HepG2 (cell line): ENCODE measurements at regions not wholly inside any gene's neighbourhood (a gene's known extent, or its start where the extent isn't known, plus 50 kb on each side); places are given as distances from the start of the nearest gene placed in this dataset.

Experiments used
- ATAC-seq: fragments of 200-7000 bp; cut with Tn5 transposase; 3 replicates; pipeline ENCODE4 v1.9.1; 2020; ENCODE audit warnings: mild to moderate bottlenecking, moderate library complexity
- BruUV-seq: library from RNA; stranded (reverse); fragments of 400-500 nt; replicated peaks from 2 replicates; lab custom pipeline; 2021; lab: Mats Ljungman, UMichigan
- CTCF ChIA-PET: fragments of 300-600 bp; formaldehyde crosslinking; extraction: SDS; loops from one replicate; lab custom pipeline; 2021; ENCODE audit warnings: low total read pairs, inconsistent platforms, low intra/inter-chr PET ratio; lab: Yijun Ruan, JAX
- POLR2A ChIA-PET: fragments of 350-600 bp; sonication (Branson Sonifier 250); formaldehyde crosslinking; loops from one replicate; lab custom pipeline; 2020; ENCODE audit warnings: antibody characterized with exemption, inconsistent platforms; lab: Yijun Ruan, JAX
- DNase-seq: peaks from one replicate; pipeline ENCODE4 v3.0.0-alpha.2; 2015; ENCODE audit warnings: low spot score
- FAIRE-seq: peaks from 3 replicates; lab custom pipeline; 2011; peaks lifted over from hg19 to GRCh38; lab: Jason Lieb, UNC
- H2AFZ ChIP-seq: one replicate; pipeline ENCODE4 v1.6.1; 2011; ENCODE audit warnings: low read length, inconsistent platforms
- H3K27ac ChIP-seq: fragments of 300-600 bp; 3 replicates; pipeline ENCODE4 v1.8.0; 2011; ENCODE audit warnings: mixed run types, mild to moderate bottlenecking, mixed read lengths, low read length, inconsistent platforms; ENCODE audit not compliant: insufficient read depth; ENCODE audit errors: extremely low read length
- H3K27me3 ChIP-seq, 2 experiments: fragments of 200-600 bp in 1 of 2; 2 replicates in 1 of 2; 3 replicates in 1 of 2; pipeline versions ENCODE4 v1.6.0 to v1.8.0; 2011; ENCODE audit warnings: low read length in 2 of 2, mild to moderate bottlenecking in 2 of 2, moderate library complexity in 2 of 2, inconsistent platforms in 1 of 2; ENCODE audit not compliant: insufficient read depth in 2 of 2, control insufficient read depth in 1 of 2
- H3K36me3 ChIP-seq, 2 experiments: fragments of 200-600 bp in 1 of 2; replicated peaks in 1 of 2; 2 replicates in 1 of 2; 3 replicates in 1 of 2; pipeline versions ENCODE4 v1.5.1 to v1.8.0; 2011; ENCODE audit warnings: low read length in 2 of 2, inconsistent platforms in 1 of 2; ENCODE audit not compliant: insufficient read depth in 2 of 2, control insufficient read depth in 1 of 2
- H3K4me1 ChIP-seq: 2 replicates; pipeline ENCODE4 v1.5.1; 2012; ENCODE audit warnings: low read length, inconsistent platforms; ENCODE audit not compliant: insufficient read depth
- H3K4me2 ChIP-seq: 2 replicates; pipeline ENCODE4 v1.6.0; 2011; ENCODE audit warnings: low read depth, low read length, inconsistent platforms
- H3K4me3 ChIP-seq, 3 experiments: fragments of 200-600 bp in 1 of 3; sonication (generic), shearing (Covaris generic) in 1 of 3; replicated peaks in 1 of 3; 2 replicates each; pipeline ENCODE4 v1.5.1; 2011 to 2016; ENCODE audit warnings: low read length in 3 of 3, inconsistent platforms in 2 of 3, low read depth in 2 of 3, mild to moderate bottlenecking in 2 of 3, control low read depth in 1 of 3, mixed read lengths in 1 of 3; ENCODE audit not compliant: insufficient read depth in 1 of 3
- H3K79me2 ChIP-seq: one replicate; pipeline ENCODE4 v1.6.1; 2011; ENCODE audit warnings: low read length, inconsistent platforms; ENCODE audit not compliant: insufficient read depth
- H3K9ac ChIP-seq: 2 replicates; pipeline ENCODE4 v1.6.0; 2011; ENCODE audit warnings: mild to moderate bottlenecking, low read depth, low read length, inconsistent platforms; ENCODE audit not compliant: insufficient read depth
- H3K9me3 ChIP-seq: 2 replicates; pipeline ENCODE4 v1.5.1; 2012; ENCODE audit warnings: mild to moderate bottlenecking, low read length
- H4K20me1 ChIP-seq: 2 replicates; pipeline ENCODE4 v1.6.0; 2011; ENCODE audit warnings: inconsistent platforms, mild to moderate bottlenecking, low read length, moderate library complexity; ENCODE audit not compliant: insufficient read depth
- ATF2 ChIP-seq: sonication (generic); formaldehyde crosslinking; IDR thresholded peaks from 2 replicates; pipeline ENCODE4 v1.4.0; 2020; ENCODE audit warnings: missing genetic modification reagents
- BATF2 ChIP-seq: sonication (generic); formaldehyde crosslinking; IDR thresholded peaks from 2 replicates; pipeline ENCODE4 v1.8.0; 2022; ENCODE audit warnings: mild to moderate bottlenecking, missing genetic modification reagents, moderate library complexity
- HOXA5 ChIP-seq: sonication (generic); formaldehyde crosslinking; IDR thresholded peaks from 2 replicates; pipeline ENCODE4 v1.4.0; 2020; ENCODE audit warnings: missing genetic modification reagents
- JARID2 ChIP-seq: sonication (generic); formaldehyde crosslinking; IDR thresholded peaks from 2 replicates; pipeline ENCODE4 v1.8.1; 2023; ENCODE audit warnings: missing genetic modification reagents, inconsistent platforms; ENCODE audit not compliant: insufficient replicate concordance
- JUND ChIP-seq: sonication (generic); formaldehyde crosslinking; IDR thresholded peaks from 2 replicates; pipeline ENCODE4 v1.8.0; 2022; ENCODE audit warnings: mild to moderate bottlenecking, missing genetic modification reagents
- KLF12 ChIP-seq: sonication (generic); formaldehyde crosslinking; IDR thresholded peaks from 2 replicates; pipeline ENCODE4 v1.4.0; 2020; ENCODE audit warnings: missing genetic modification reagents, borderline replicate concordance
- NFKBIZ ChIP-seq: IDR thresholded peaks from 2 replicates; pipeline ENCODE4 v1.6.1; 2018; ENCODE audit warnings: missing genetic modification reagents, missing compliant biosample characterization
- TAF1 ChIP-seq: sonication (generic); formaldehyde crosslinking; IDR thresholded peaks from 2 replicates; pipeline ENCODE4 v1.4.0; 2020; ENCODE audit warnings: missing genetic modification reagents
- TBX2 ChIP-seq: sonication (generic); formaldehyde crosslinking; IDR thresholded peaks from 2 replicates; pipeline ENCODE4 v1.5.0; 2020; ENCODE audit warnings: missing genetic modification reagents, mild to moderate bottlenecking, borderline replicate concordance
- TGIF2 ChIP-seq: IDR thresholded peaks from 2 replicates; pipeline ENCODE4 v1.6.1; 2016; ENCODE audit warnings: control low read depth, missing compliant biosample characterization
- ZNF264 ChIP-seq: sonication (generic); formaldehyde crosslinking; IDR thresholded peaks from 2 replicates; pipeline ENCODE4 v1.4.0; 2020; ENCODE audit warnings: missing genetic modification reagents
- ZNF431 ChIP-seq: sonication (generic); formaldehyde crosslinking; IDR thresholded peaks from 2 replicates; pipeline ENCODE4 v1.9.0; 2022; ENCODE audit warnings: missing genetic modification reagents, low read depth, mild to moderate bottlenecking, borderline replicate concordance
- ZNF468 ChIP-seq: sonication (generic); formaldehyde crosslinking; IDR thresholded peaks from 2 replicates; pipeline ENCODE4 v1.8.0; 2022; ENCODE audit warnings: mild to moderate bottlenecking, moderate library complexity, missing genetic modification reagents
- ZNF770 ChIP-seq: sonication (generic); formaldehyde crosslinking; IDR thresholded peaks from 2 replicates; pipeline ENCODE4 v1.5.0; 2020; ENCODE audit warnings: mild to moderate bottlenecking, missing genetic modification reagents
- ZNF775 ChIP-seq: sonication (generic); formaldehyde crosslinking; IDR thresholded peaks from 2 replicates; pipeline ENCODE4 v1.4.0; 2020; ENCODE audit warnings: missing genetic modification reagents, mild to moderate bottlenecking, moderate library complexity, borderline replicate concordance
- WGBS: methylation state at CpG from one replicate; pipeline ENCODE4 v1.1.6; 2017; ENCODE audit warnings: low lambda C conversion rate; 5-methylcytosine and 5-hydroxymethylcytosine counted together
- in situ Hi-C: cut with HindIII; loops from 2 replicates; pipeline ENCODE4 v1.10.0; 2017; ENCODE audit warnings: low pct_unique_long_range_greater_than_20kb; ENCODE audit not compliant: extremely low pct_ligation_motif_present
- intact Hi-C: fragments of 100-400 bp; cut with micrococcal nuclease; formaldehyde crosslinking; loops from one replicate; pipeline ENCODE4 v1.10.0; 2022; ENCODE audit not compliant: unreplicated experiment

GRCh38 chrX:10747975-10748374 is 127.6 kb upstream of the MID1 start:
- in situ Hi-C loops = no loop called here
- no peaks in the 10 kb centered on the region for H3K36me3 ChIP-seq
- CTCF ChIA-PET = no interaction called here

GRCh38 chrX:10749113-10749512 is 128.7 kb upstream of the MID1 start:
- Histone ChIP-seq H3K27me3 (no peaks in the 10 kb centered on the region), H3K4me1 (no peaks in the 10 kb centered on the region), H3K9ac (no peak overlapping the region), H4K20me1 (no peaks in the 10 kb centered on the region), H3K36me3 (no peaks in the 10 kb centered on the region), H3K4me3 (no peak overlapping the region), H3K9me3 (no peaks in the 10 kb centered on the region), H3K79me2 (no peaks in the 10 kb centered on the region), H3K4me2 (no peak overlapping the region), H3K27ac (no peak overlapping the region), H2AFZ (no peak overlapping the region)
- WGBS = no CpG with 5 or more reads among the region's 3 CpGs
- intact Hi-C loops (no loop called here), in situ Hi-C loops (no loop called here)
- ATAC-seq (no peak), DNase-seq (no peak), FAIRE-seq (no peak)
- CTCF ChIA-PET = no interaction called here
- POLR2A ChIA-PET = no interaction called here
- no peak for TF ChIP-seq JARID2 (CRISPR knock-in tag)
- no peak for TF ChIP-seq TBX2 (CRISPR knock-in tag)
- TF ChIP-seq BATF2 (CRISPR knock-in tag) = no peak
- no peak for TF ChIP-seq ZNF264 (CRISPR knock-in tag)
- TF ChIP-seq ATF2 (CRISPR knock-in tag) = no peak
- no peak for TF ChIP-seq TAF1
- no peak for TF ChIP-seq TGIF2 (CRISPR knock-in tag)
- TF ChIP-seq NFKBIZ = no peak
- TF ChIP-seq ZNF770 = no peak
- no TSS peak for BruUV-seq

More at GRCh38 chrX:10747975-10748374, 127.6 kb upstream of the MID1 start:
- no TSS peak for BruUV-seq
- Histone ChIP-seq H3K27me3 (no peaks in the 10 kb centered on the region), H3K4me1 (no peaks in the 10 kb centered on the region), H3K9me3 (no peaks in the 10 kb centered on the region), H3K79me2 (no peaks in the 10 kb centered on the region), H3K4me2 (no peak overlapping the region), H3K27ac (no peak overlapping the region), H3K9ac (no peak overlapping the region)
- intact Hi-C loops = no loop called here
- no peak for DNase-seq
- FAIRE-seq = no peak
- POLR2A ChIA-PET = no interaction called here
- TF ChIP-seq HOXA5 (CRISPR knock-in tag) = no peak
- no peak for TF ChIP-seq ZNF468
- no peak for TF ChIP-seq ZNF431 (CRISPR knock-in tag)
- TF ChIP-seq KLF12 (CRISPR knock-in tag) = no peak
- no peak for TF ChIP-seq JUND
- no peak for TF ChIP-seq ZNF775 (CRISPR knock-in tag)
- TF ChIP-seq, all 625 proteins: peak for 0
- Histone ChIP-seq H4K20me1 (no peaks in the 10 kb centered on the region), H3K4me3 (no peak overlapping the region), H2AFZ (no peak overlapping the region)
- no peak for ATAC-seq
- no CpG with 5 or more reads among the region's 1 CpG for WGBS
